ENCODE measurements at regions not wholly inside any gene's neighbourhood (a gene's known extent, or its start where the extent isn't known, plus 50 kb on each side); places are given as distances from the start of the nearest gene placed in this dataset.

DNA sequence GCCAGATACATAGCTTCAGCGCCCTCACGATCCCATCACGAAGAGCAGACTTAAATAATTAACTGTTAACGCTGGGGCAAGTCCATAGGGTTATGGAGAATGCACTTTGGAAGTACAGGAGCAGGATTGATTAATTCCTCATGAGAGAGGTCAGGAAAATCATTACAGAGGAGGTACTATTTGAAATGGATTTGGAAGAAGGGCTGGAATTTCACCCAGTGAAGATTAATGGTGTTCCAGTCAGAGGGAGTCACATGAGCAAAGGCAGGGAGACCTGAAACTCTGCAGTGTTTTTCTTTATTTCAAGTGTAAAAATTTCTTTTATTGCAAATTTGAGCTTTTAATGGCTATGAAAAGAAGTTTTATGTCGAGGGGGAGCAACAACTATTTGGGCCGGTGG is 329.8 kb upstream of the GRM7 start:
- H3K27ac ChIP-seq (ENCODE audit: low read depth in 1 of 2, low read length in 2 of 2), result no peak overlapping the region
- Mint-ChIP-seq H3K9me3 (peaks cover 0 to 8% (median 3%) of the 10 kb centered on the region in 7 donors), H3K27me3 (ENCODE audit: low read depth in 3 of 3) (no peaks in the 10 kb centered on the region), H3K4me1 (no peaks in the 10 kb centered on the region), H3K36me3 (no peaks in the 10 kb centered on the region), H3K27ac (no peak overlapping the region), H3K4me3 (no peak overlapping the region)
- intact Hi-C loops (cut with micrococcal nuclease), result no loop called here
- H2AFZ ChIP-seq (ENCODE audit: insufficient read depth, low read depth, low read length, poor library complexity, severe bottlenecking), result no peak overlapping the region
- no peaks in the 10 kb centered on the region for H3K27me3 ChIP-seq (ENCODE audit: control insufficient read depth in 2 of 2, insufficient read depth in 2 of 2, low read length in 2 of 2)
- no peaks in the 10 kb centered on the region for H3K79me2 ChIP-seq (ENCODE audit: insufficient read depth, low read length)
- no peak for DNase-seq
- no peaks in the 10 kb centered on the region for H4K20me1 ChIP-seq (ENCODE audit: insufficient read depth, low read length)
- H3K9me3 ChIP-seq (replicated peaks in 1 of 2; ENCODE audit: control insufficient read depth in 1 of 2, insufficient read depth in 1 of 2, low read length in 2 of 2), result peaks cover 0 to 7% of the 10 kb centered on the region in 2 donors
- no peak overlapping the region for H3K4me2 ChIP-seq (replicated peaks; ENCODE audit: extremely low read depth, low read length, poor library complexity, severe bottlenecking)
- H3K9ac ChIP-seq (ENCODE audit: insufficient read depth, low read length, poor library complexity, severe bottlenecking), result no peak overlapping the region
- WGBS (ENCODE audit: insufficient coverage), result 91% methylated on average over 4 of the region's 6 CpGs
- TF ChIP-seq, protein P1, sequence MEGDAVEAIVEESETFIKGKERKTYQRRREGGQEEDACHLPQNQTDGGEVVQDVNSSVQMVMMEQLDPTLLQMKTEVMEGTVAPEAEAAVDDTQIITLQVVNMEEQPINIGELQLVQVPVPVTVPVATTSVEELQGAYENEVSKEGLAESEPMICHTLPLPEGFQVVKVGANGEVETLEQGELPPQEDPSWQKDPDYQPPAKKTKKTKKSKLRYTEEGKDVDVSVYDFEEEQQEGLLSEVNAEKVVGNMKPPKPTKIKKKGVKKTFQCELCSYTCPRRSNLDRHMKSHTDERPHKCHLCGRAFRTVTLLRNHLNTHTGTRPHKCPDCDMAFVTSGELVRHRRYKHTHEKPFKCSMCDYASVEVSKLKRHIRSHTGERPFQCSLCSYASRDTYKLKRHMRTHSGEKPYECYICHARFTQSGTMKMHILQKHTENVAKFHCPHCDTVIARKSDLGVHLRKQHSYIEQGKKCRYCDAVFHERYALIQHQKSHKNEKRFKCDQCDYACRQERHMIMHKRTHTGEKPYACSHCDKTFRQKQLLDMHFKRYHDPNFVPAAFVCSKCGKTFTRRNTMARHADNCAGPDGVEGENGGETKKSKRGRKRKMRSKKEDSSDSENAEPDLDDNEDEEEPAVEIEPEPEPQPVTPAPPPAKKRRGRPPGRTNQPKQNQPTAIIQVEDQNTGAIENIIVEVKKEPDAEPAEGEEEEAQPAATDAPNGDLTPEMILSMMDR (IDR thresholded peaks at IDR 0.05), result no peak
- no peaks in the 10 kb centered on the region for H3K36me3 ChIP-seq (replicated peaks in 1 of 2; ENCODE audit: control insufficient read depth in 1 of 2, insufficient read depth in 2 of 2, low read length in 2 of 2)
- no peak overlapping the region for H3K4me3 ChIP-seq (replicated peaks in 1 of 3; ENCODE audit: low read depth in 2 of 3, low read length in 3 of 3)
- no peaks in the 10 kb centered on the region for H3K4me1 ChIP-seq (ENCODE audit: control insufficient read depth in 1 of 2, insufficient read depth in 2 of 2, low read length in 2 of 2)

DNA sequence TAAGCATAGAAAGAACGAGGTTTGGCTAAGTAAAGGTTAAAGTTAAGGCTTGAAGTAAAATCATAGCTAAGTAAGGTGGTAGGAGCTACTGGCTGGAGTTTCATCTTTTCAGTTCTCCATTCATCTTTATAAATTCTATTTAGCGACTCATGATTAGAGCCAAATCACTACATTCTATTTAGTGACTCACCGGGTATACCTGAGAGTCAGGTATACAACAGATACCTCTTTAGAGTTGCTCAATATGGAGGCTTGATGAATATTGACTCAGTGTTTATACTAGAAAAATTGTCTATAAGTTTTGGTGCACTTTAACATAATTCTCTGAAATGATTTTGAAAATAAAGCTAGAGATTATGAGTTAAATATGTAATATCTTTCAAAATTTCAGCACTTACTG is 328.8 kb upstream of the GRM7 start:
- TF ChIP-seq, protein P1 (IDR thresholded peaks at IDR 0.05), result no peak
- WGBS (ENCODE audit: insufficient coverage), result no CpG with 5 or more reads among the region's 3 CpGs
- no peak for DNase-seq
- H2AFZ ChIP-seq (ENCODE audit: insufficient read depth, low read depth, low read length, poor library complexity, severe bottlenecking), result no peak overlapping the region
- no peaks in the 10 kb centered on the region for H4K20me1 ChIP-seq (ENCODE audit: insufficient read depth, low read length)
- no peaks in the 10 kb centered on the region for H3K79me2 ChIP-seq (ENCODE audit: insufficient read depth, low read length)
- no peaks in the 10 kb centered on the region for H3K4me1 ChIP-seq (ENCODE audit: control insufficient read depth in 1 of 2, insufficient read depth in 2 of 2, low read length in 2 of 2)
- H3K4me1 Mint-ChIP-seq, result no peaks in the 10 kb centered on the region
- H3K27me3 ChIP-seq (ENCODE audit: control insufficient read depth in 2 of 2, insufficient read depth in 2 of 2, low read length in 2 of 2), result no peaks in the 10 kb centered on the region
- no peaks in the 10 kb centered on the region for H3K27me3 Mint-ChIP-seq (ENCODE audit: low read depth in 3 of 3)
- no peak overlapping the region for H3K4me3 Mint-ChIP-seq
- intact Hi-C loops (cut with micrococcal nuclease), result no loop called here
- no peaks in the 10 kb centered on the region for H3K36me3 ChIP-seq (replicated peaks in 1 of 2; ENCODE audit: control insufficient read depth in 1 of 2, insufficient read depth in 2 of 2, low read length in 2 of 2)
- H3K4me3 ChIP-seq (replicated peaks in 1 of 3; ENCODE audit: low read depth in 2 of 3, low read length in 3 of 3), result no peak overlapping the region
- H3K9ac ChIP-seq (ENCODE audit: insufficient read depth, low read length, poor library complexity, severe bottlenecking), result no peak overlapping the region
- H3K27ac ChIP-seq (ENCODE audit: low read depth in 1 of 2, low read length in 2 of 2), result no peak overlapping the region
- H3K27ac Mint-ChIP-seq, result no peak overlapping the region
- no peaks in the 10 kb centered on the region for H3K36me3 Mint-ChIP-seq
- H3K9me3 Mint-ChIP-seq, result peaks cover 0 to 7% (median 3%) of the 10 kb centered on the region in 7 donors
- peaks cover 0 to 4% of the 10 kb centered on the region in 2 donors for H3K9me3 ChIP-seq (replicated peaks in 1 of 2; ENCODE audit: control insufficient read depth in 1 of 2, insufficient read depth in 1 of 2, low read length in 2 of 2)
- no peak overlapping the region for H3K4me2 ChIP-seq (replicated peaks; ENCODE audit: extremely low read depth, low read length, poor library complexity, severe bottlenecking)
